GM23248 (cell line): ENCODE measurements at regions not wholly inside any gene's neighbourhood (a gene's known extent, or its start where the extent isn't known, plus 50 kb on each side); places are given as distances from the start of the nearest gene placed in this dataset.
A peak's percentile ranks its signal among the peaks of the same experiment; 100 is the strongest.

Source experiments
- DNase-seq: peaks from one replicate; pipeline ENCODE4 v3.0.0-alpha.2; 2015
- H2AFZ ChIP-seq: fragments of 200-600 bp; sonication (generic); 2 replicates; pipeline ENCODE4 v1.6.1; 2016; ENCODE audit warnings: antibody characterized with exemption
- H3F3A ChIP-seq: fragments of 200-600 bp; sonication (generic); 2 replicates; pipeline ENCODE4 v1.6.1; 2016; ENCODE audit warnings: mild to moderate bottlenecking, antibody characterized with exemption, mixed run types; ENCODE audit not compliant: insufficient read depth
- H3K27ac ChIP-seq: fragments of 200-600 bp; sonication (generic); 2 replicates; pipeline ENCODE4 v1.5.1; 2016; ENCODE audit warnings: mild to moderate bottlenecking
- H3K27me3 ChIP-seq: fragments of 200-600 bp; sonication (generic); replicated peaks from 2 replicates; pipeline ENCODE4 v1.6.1; 2016; ENCODE audit warnings: mild to moderate bottlenecking; ENCODE audit not compliant: insufficient read depth
- H3K36me3 ChIP-seq: fragments of 200-600 bp; sonication (generic); 2 replicates; pipeline ENCODE4 v1.6.1; 2016; ENCODE audit warnings: low read depth, mild to moderate bottlenecking
- H3K4me1 ChIP-seq: fragments of 200-600 bp; sonication (generic); 2 replicates; pipeline ENCODE4 v1.6.1; 2016; ENCODE audit warnings: mild to moderate bottlenecking; ENCODE audit not compliant: insufficient read depth
- H3K4me2 ChIP-seq: fragments of 200-600 bp; sonication (generic); one replicate; pipeline ENCODE4 v1.6.1; 2016; ENCODE audit warnings: mild to moderate bottlenecking; ENCODE audit not compliant: unreplicated experiment
- H3K4me3 ChIP-seq: fragments of 200-600 bp; sonication (generic); 2 replicates; pipeline ENCODE4 v1.5.1; 2016; ENCODE audit warnings: mild to moderate bottlenecking
- H3K79me2 ChIP-seq: fragments of 200-600 bp; sonication (generic); 2 replicates; pipeline ENCODE4 v1.6.1; 2016; ENCODE audit warnings: mild to moderate bottlenecking; ENCODE audit not compliant: insufficient read depth
- H3K9ac ChIP-seq: fragments of 200-600 bp; sonication (generic); 2 replicates; pipeline ENCODE4 v1.6.1; 2016; ENCODE audit warnings: mild to moderate bottlenecking
- H3K9me2 ChIP-seq: fragments of 200-600 bp; sonication (generic); 2 replicates; pipeline ENCODE4 v1.6.1; 2016; ENCODE audit warnings: mixed run types, mild to moderate bottlenecking, moderate library complexity; ENCODE audit not compliant: insufficient read depth
- H3K9me3 ChIP-seq: fragments of 200-600 bp; sonication (generic); one replicate; pipeline ENCODE4 v1.6.1; 2017; ENCODE audit warnings: low read depth
- H4K20me1 ChIP-seq: fragments of 200-600 bp; sonication (generic); 2 replicates; pipeline ENCODE4 v1.6.0; 2016; ENCODE audit not compliant: insufficient read depth
- EZH2 ChIP-seq: fragments of 200-600 bp; sonication (generic); IDR thresholded peaks from 2 replicates; pipeline ENCODE4 v1.6.1; 2018; ENCODE audit warnings: antibody characterized with exemption, mild to moderate bottlenecking; ENCODE audit not compliant: insufficient read depth, poor library complexity, severe bottlenecking
- EZH2phosphoT487 ChIP-seq: fragments of 200-600 bp; sonication (generic); IDR thresholded peaks from 2 replicates; pipeline ENCODE4 v1.6.1; 2018; ENCODE audit warnings: antibody characterized with exemption, moderate library complexity, mild to moderate bottlenecking, low read depth; ENCODE audit not compliant: insufficient read depth
- WGBS, 2 experiments: methylation state at CpG; one replicate each; pipeline ENCODE4 v1.1.6; 2015 to 2017; ENCODE audit warnings: low lambda C conversion rate in 2 of 2, low coverage in 1 of 2; ENCODE audit errors: missing lambda C conversion rate in 2 of 2; 5-methylcytosine and 5-hydroxymethylcytosine counted together
- in situ Hi-C: fragments of 300-500 bp; cut with MboI; formaldehyde crosslinking; loops from 2 replicates; pipeline ENCODE4 v1.15.0; 2020

- no peak for TF ChIP-seq EZH2phosphoT487
- no peak for TF ChIP-seq EZH2
- peaks cover 37% of the 10 kb centered on the region for H3K4me1 ChIP-seq
- no peaks in the 10 kb centered on the region for H4K20me1 ChIP-seq
- H3K79me2 ChIP-seq, result peaks cover 50% of the 10 kb centered on the region
- H3K4me3 ChIP-seq, result no peak overlapping the region
- H3F3A ChIP-seq, result 0 out of 2 replicates have a peak, but pooled peaks cover 4% of the 10 kb centered on the region
- in situ Hi-C loops, result no loop called here
- no peaks in the 10 kb centered on the region for H3K9me3 ChIP-seq
- no peaks in the 10 kb centered on the region for H3K27me3 ChIP-seq
- no peak overlapping the region for H3K4me2 ChIP-seq
- H3K36me3 ChIP-seq, result peaks cover 9% of the 10 kb centered on the region; the same call in 1 of the 2 replicates
- WGBS, 2 experiments, result 50 to 54% methylated on average over 2 of the region's 2 CpGs
- DNase-seq, result peak; percentile 41
- no peaks in the 10 kb centered on the region for H3K9me2 ChIP-seq
- H2AFZ ChIP-seq, result no peak overlapping the region
- H3K27ac ChIP-seq, result peak overlapping the region; percentile 48
- no peak overlapping the region for H3K9ac ChIP-seq
Measured at GRCh38 chrX:74251006-74251930, 52.7 kb upstream of the ZCCHC13 start.

- Histone ChIP-seq H3K79me2 (peaks cover 50% of the 10 kb centered on the region), H3F3A (0 out of 2 replicates have a peak, but pooled peaks cover 4% of the 10 kb centered on the region), H3K4me2 (no peak overlapping the region), H3K9me3 (no peaks in the 10 kb centered on the region), H3K9me2 (no peaks in the 10 kb centered on the region), H2AFZ (no peak overlapping the region), H3K27ac (peak overlapping the region; percentile 46; the same call in 1 of the 2 replicates), H3K27me3 (no peaks in the 10 kb centered on the region), H4K20me1 (no peaks in the 10 kb centered on the region), H3K4me3 (no peak overlapping the region), H3K9ac (no peak overlapping the region), H3K4me1 (peaks cover 37% of the 10 kb centered on the region), H3K36me3 (peaks cover 9% of the 10 kb centered on the region; the same call in 1 of the 2 replicates)
- TF ChIP-seq EZH2phosphoT487 (no peak), EZH2 (no peak)
- no peak for DNase-seq
- in situ Hi-C loops, result no loop called here
- 98 to 100% methylated on average over 2 of the region's 2 CpGs for WGBS, 2 experiments
Measured at GRCh38 chrX:74250574-74250973, 53.4 kb upstream of the ZCCHC13 start.

- H3K36me3 ChIP-seq, result peaks cover 9% of the 10 kb centered on the region; the same call in 1 of the 2 replicates
- H3K27me3 ChIP-seq, result no peaks in the 10 kb centered on the region
- no peaks in the 10 kb centered on the region for H3K9me3 ChIP-seq
- TF ChIP-seq EZH2 (no peak), EZH2phosphoT487 (no peak)
- H3K79me2 ChIP-seq, result peaks cover 48% of the 10 kb centered on the region
- H3K4me3 ChIP-seq, result no peak overlapping the region
- H4K20me1 ChIP-seq, result 0 out of 2 replicates have a peak, but pooled peaks cover 4% of the 10 kb centered on the region
- DNase-seq, result no peak
- H3F3A ChIP-seq, result 0 out of 2 replicates have a peak, but pooled peaks cover 4% of the 10 kb centered on the region
- no peak overlapping the region for H3K4me2 ChIP-seq
- no peak overlapping the region for H3K9ac ChIP-seq
- H2AFZ ChIP-seq, result no peak overlapping the region
- H3K9me2 ChIP-seq, result no peaks in the 10 kb centered on the region
- in situ Hi-C loops, result no loop called here
- 73 to 78% methylated on average over 11 of the region's 11 CpGs for WGBS, 2 experiments
- no peak overlapping the region for H3K27ac ChIP-seq
- H3K4me1 ChIP-seq, result peaks cover 37% of the 10 kb centered on the region
Measured at GRCh38 chrX:74249963-74250362, 54.0 kb upstream of the ZCCHC13 start.

- WGBS, 2 experiments, result 71 to 73% methylated on average over 4 of the region's 4 CpGs
- H3K36me3 ChIP-seq, result peaks cover 9% of the 10 kb centered on the region; the same call in 1 of the 2 replicates
- TF ChIP-seq EZH2phosphoT487 (no peak), EZH2 (no peak)
- H2AFZ ChIP-seq, result no peak overlapping the region
- H3K79me2 ChIP-seq, result peaks cover 37% of the 10 kb centered on the region
- H3F3A ChIP-seq, result 0 out of 2 replicates have a peak, but pooled peaks cover 4% of the 10 kb centered on the region
- in situ Hi-C loops, result no loop called here
- H3K9me2 ChIP-seq, result no peaks in the 10 kb centered on the region
- H3K27ac ChIP-seq, result 0 out of 2 replicates have a peak overlapping the region, but pooled peaks have one; percentile 15
- H3K9ac ChIP-seq, result no peak overlapping the region
- H3K27me3 ChIP-seq, result no peaks in the 10 kb centered on the region
- H3K4me3 ChIP-seq, result no peak overlapping the region
- DNase-seq, result peak; percentile 24
- no peak overlapping the region for H3K4me2 ChIP-seq
- H3K4me1 ChIP-seq, result peaks cover 37% of the 10 kb centered on the region
- no peaks in the 10 kb centered on the region for H3K9me3 ChIP-seq
- 0 out of 2 replicates have a peak, but pooled peaks cover 4% of the 10 kb centered on the region for H4K20me1 ChIP-seq
Measured at GRCh38 chrX:74248889-74249288, 55.1 kb upstream of the ZCCHC13 start.
